Embryonic facial prominence (tissue), 1 donor: ENCODE measurements at regions not wholly inside any gene's neighbourhood (a gene's known extent, or its start where the extent isn't known, plus 50 kb on each side); places are given as distances from the start of the nearest gene placed in this dataset.

Experiments used
- DNase-seq: peaks from one replicate; pipeline ENCODE4 v3.0.0-alpha.2; 2016; ENCODE audit errors: extremely low spot score

- DNase-seq, result no peak
Measured at GRCh38 chr3:117512975-117513374, 803.4 kb downstream of the TUSC7 start.

- DNase-seq, result no peak
Measured at GRCh38 chr3:117515309-117515708, 805.7 kb downstream of the TUSC7 start.

GRCh38 chr3:117518364-117518763 is 808.8 kb downstream of the TUSC7 start:
- no peak for DNase-seq

- no peak for DNase-seq
Measured at GRCh38 chr3:117519776-117520175, 810.2 kb downstream of the TUSC7 start.

GRCh38 chr3:117520582-117520981 is 811.0 kb downstream of the TUSC7 start:
- DNase-seq, result no peak

GRCh38 chr3:117523418-117523817 is 813.8 kb downstream of the TUSC7 start:
- no peak for DNase-seq

GRCh38 chr3:117524890-117525289 is 815.3 kb downstream of the TUSC7 start:
- DNase-seq, result no peak

- peak; percentile 53 for DNase-seq
Measured at GRCh38 chr3:117526470-117527079, 817.0 kb downstream of the TUSC7 start.

GRCh38 chr3:117527346-117527745 is 817.8 kb downstream of the TUSC7 start:
- DNase-seq, result no peak

- no peak for DNase-seq
Measured at GRCh38 chr3:117528688-117529087, 819.1 kb downstream of the TUSC7 start.

- DNase-seq, result no peak
Measured at GRCh38 chr3:117531078-117531767, 821.6 kb downstream of the TUSC7 start.

GRCh38 chr3:117532268-117532667 is 822.7 kb downstream of the TUSC7 start:
- DNase-seq, result no peak

- DNase-seq, result no peak
Measured at GRCh38 chr3:117534138-117534537, 824.6 kb downstream of the TUSC7 start.

GRCh38 chr3:117536006-117536405 is 826.4 kb downstream of the TUSC7 start:
- no peak for DNase-seq

GRCh38 chr3:117537949-117538348 is 828.4 kb downstream of the TUSC7 start:
- DNase-seq, result no peak

- no peak for DNase-seq
Measured at GRCh38 chr3:117539729-117540128, 830.1 kb downstream of the TUSC7 start.

- DNase-seq, result no peak
Measured at GRCh38 chr3:117540597-117540996, 831.0 kb downstream of the TUSC7 start.

- no peak for DNase-seq
Measured at GRCh38 chr3:117541721-117542120, 832.1 kb downstream of the TUSC7 start.

- DNase-seq, result no peak
Measured at GRCh38 chr3:117543521-117543920, 833.9 kb downstream of the TUSC7 start.

GRCh38 chr3:117545484-117545883 is 835.9 kb downstream of the TUSC7 start:
- no peak for DNase-seq

- no peak for DNase-seq
Measured at GRCh38 chr3:117547956-117548550, 838.5 kb downstream of the TUSC7 start.

- DNase-seq, result no peak
Measured at GRCh38 chr3:117548600-117548999, 839.0 kb downstream of the TUSC7 start.

- DNase-seq, result no peak
Measured at GRCh38 chr3:117549716-117550115, 840.1 kb downstream of the TUSC7 start.
